Stimulated activated CD8-positive, alpha-beta memory T cell treated with anti-CD3 and anti-CD28 coated beads, Interleukin-7, amount 100 ng/mL, for 1 hour (primary cell): ENCODE measurements at regions not wholly inside any gene's neighbourhood (a gene's known extent, or its start where the extent isn't known, plus 50 kb on each side); places are given as distances from the start of the nearest gene placed in this dataset.
"Not testable (repeated sequence)": the region's sequence is repeated elsewhere in the genome, so short reads cannot be mapped to it uniquely, and the experiment has no call there.

ENCODE experiments used
- DNase-seq, 2 donors: peaks; one replicate each; pipeline ENCODE4 v3.0.0-alpha.2; 2020; ENCODE audit warnings: low read depth in 2 of 2

- DNase-seq: no peak
Observed at GRCh38 chr9:2354216-2354615, 267.4 kb upstream of the VLDLR start.

GRCh38 chr9:2354856-2355696 is 266.5 kb upstream of the VLDLR start:
- no peak for DNase-seq

GRCh38 chr9:2355697-2355983 is 265.9 kb upstream of the VLDLR start:
- DNase-seq: no peak

GRCh38 chr9:2356041-2356790 is 265.4 kb upstream of the VLDLR start:
- no peak for DNase-seq

- no peak for DNase-seq
Observed at GRCh38 chr9:2359891-2360471, 261.6 kb upstream of the VLDLR start.

GRCh38 chr9:2362150-2362549 is 259.4 kb upstream of the VLDLR start:
- DNase-seq: no peak

GRCh38 chr9:2363138-2363745 is 258.3 kb upstream of the VLDLR start:
- no peak for DNase-seq

- DNase-seq: no peak
Observed at GRCh38 chr9:2363781-2364180, 257.8 kb upstream of the VLDLR start.

- no peak for DNase-seq
Observed at GRCh38 chr9:2367970-2368369, 253.6 kb upstream of the VLDLR start.

- DNase-seq: no peak
Observed at GRCh38 chr9:2373648-2374047, 247.9 kb upstream of the VLDLR start.

- no peak for DNase-seq
Observed at GRCh38 chr9:2375114-2375513, 246.5 kb upstream of the VLDLR start.

- no peak for DNase-seq
Observed at GRCh38 chr9:2377117-2377516, 244.5 kb upstream of the VLDLR start.

GRCh38 chr9:2377834-2378233 is 243.8 kb upstream of the VLDLR start:
- DNase-seq: no peak

- DNase-seq: no peak
Observed at GRCh38 chr9:2378266-2378665, 243.3 kb upstream of the VLDLR start.

GRCh38 chr9:2378816-2379215 is 242.8 kb upstream of the VLDLR start:
- DNase-seq: no peak

GRCh38 chr9:2384741-2385140 is 236.8 kb upstream of the VLDLR start:
- no peak for DNase-seq

- DNase-seq: no peak
Observed at GRCh38 chr9:2385746-2386145, 235.8 kb upstream of the VLDLR start.

- no peak for DNase-seq
Observed at GRCh38 chr9:2386566-2386965, 235.0 kb upstream of the VLDLR start.

GRCh38 chr9:2387166-2387565 is 234.4 kb upstream of the VLDLR start:
- DNase-seq: no peak

GRCh38 chr9:2389404-2389803 is 232.2 kb upstream of the VLDLR start:
- DNase-seq: no peak

- DNase-seq: no peak
Observed at GRCh38 chr9:2390028-2390427, 231.6 kb upstream of the VLDLR start.

GRCh38 chr9:2391509-2392132 is 230.0 kb upstream of the VLDLR start:
- DNase-seq: not testable (repeated sequence)
